ENCODE measurements at regions not wholly inside any gene's neighbourhood (a gene's known extent, or its start where the extent isn't known, plus 50 kb on each side); places are given as distances from the start of the nearest gene placed in this dataset.

GRCh38 chr4:155592938-155593297, 73.7 kb upstream of the GUCY1A1 start:
- intact Hi-C loops (cut with DNase I): no loop called here
- 39 to 76% methylated on average over 1 of the region's 1 CpG for WGBS, 2 donors
- DNase-seq (no peak), ATAC-seq (no peak)
- H3K4me1 ChIP-seq: no peaks in the 10 kb centered on the region
- no peak overlapping the region for H3K27ac ChIP-seq
- H3K36me3 ChIP-seq (replicated peaks in 1 of 2; ENCODE audit: insufficient read depth in 1 of 2, low read depth in 2 of 2): no peaks in the 10 kb centered on the region
- H3K27me3 ChIP-seq: no peaks in the 10 kb centered on the region
- TF ChIP-seq POLR2A (IDR thresholded peaks at IDR 0.05): no peak
- TF ChIP-seq, protein P1, sequence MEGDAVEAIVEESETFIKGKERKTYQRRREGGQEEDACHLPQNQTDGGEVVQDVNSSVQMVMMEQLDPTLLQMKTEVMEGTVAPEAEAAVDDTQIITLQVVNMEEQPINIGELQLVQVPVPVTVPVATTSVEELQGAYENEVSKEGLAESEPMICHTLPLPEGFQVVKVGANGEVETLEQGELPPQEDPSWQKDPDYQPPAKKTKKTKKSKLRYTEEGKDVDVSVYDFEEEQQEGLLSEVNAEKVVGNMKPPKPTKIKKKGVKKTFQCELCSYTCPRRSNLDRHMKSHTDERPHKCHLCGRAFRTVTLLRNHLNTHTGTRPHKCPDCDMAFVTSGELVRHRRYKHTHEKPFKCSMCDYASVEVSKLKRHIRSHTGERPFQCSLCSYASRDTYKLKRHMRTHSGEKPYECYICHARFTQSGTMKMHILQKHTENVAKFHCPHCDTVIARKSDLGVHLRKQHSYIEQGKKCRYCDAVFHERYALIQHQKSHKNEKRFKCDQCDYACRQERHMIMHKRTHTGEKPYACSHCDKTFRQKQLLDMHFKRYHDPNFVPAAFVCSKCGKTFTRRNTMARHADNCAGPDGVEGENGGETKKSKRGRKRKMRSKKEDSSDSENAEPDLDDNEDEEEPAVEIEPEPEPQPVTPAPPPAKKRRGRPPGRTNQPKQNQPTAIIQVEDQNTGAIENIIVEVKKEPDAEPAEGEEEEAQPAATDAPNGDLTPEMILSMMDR (IDR thresholded peaks at IDR 0.05): no peak
- H3K9me3 ChIP-seq: no peaks in the 10 kb centered on the region
- H3K4me3 ChIP-seq: no peak overlapping the region

- Histone ChIP-seq H3K4me1 (no peaks in the 10 kb centered on the region), H3K9me3 (no peaks in the 10 kb centered on the region), H3K27ac (no peak overlapping the region), H3K36me3 (replicated peaks in 1 of 2; ENCODE audit: insufficient read depth in 1 of 2, low read depth in 2 of 2) (no peaks in the 10 kb centered on the region), H3K27me3 (no peaks in the 10 kb centered on the region), H3K4me3 (no peak overlapping the region)
- DNase-seq (no peak), ATAC-seq (no peak)
- 64 to 74% methylated on average over 3 of the region's 3 CpGs for WGBS, 2 donors
- intact Hi-C loops (cut with DNase I): no loop called here
- TF ChIP-seq, protein P1 (IDR thresholded peaks at IDR 0.05): no peak
- TF ChIP-seq POLR2A (IDR thresholded peaks at IDR 0.05): no peak
Observed at GRCh38 chr4:155592179-155592937, 74.3 kb upstream of the GUCY1A1 start.

- TF ChIP-seq, protein P1 (IDR thresholded peaks at IDR 0.05): no peak
- TF ChIP-seq POLR2A (IDR thresholded peaks at IDR 0.05): no peak
- WGBS, 2 donors: 85 to 95% methylated on average over 6 of the region's 6 CpGs
Observed at GRCh38 chr4:155591738-155592143, 74.9 kb upstream of the GUCY1A1 start.

GRCh38 chr4:155590796-155591585, 75.7 kb upstream of the GUCY1A1 start:
- Histone ChIP-seq H3K9me3 (no peaks in the 10 kb centered on the region), H3K36me3 (replicated peaks in 1 of 2; ENCODE audit: insufficient read depth in 1 of 2, low read depth in 2 of 2) (no peaks in the 10 kb centered on the region), H3K27me3 (no peaks in the 10 kb centered on the region), H3K27ac (no peak overlapping the region), H3K4me3 (no peak overlapping the region), H3K4me1 (no peaks in the 10 kb centered on the region)
- 49 to 62% methylated on average over 3 of the region's 3 CpGs for WGBS, 2 donors
- no peak for ATAC-seq
- TF ChIP-seq, protein P1 (IDR thresholded peaks at IDR 0.05): no peak
- TF ChIP-seq POLR2A (IDR thresholded peaks at IDR 0.05): no peak
- DNase-seq: peak in 1 of 4 donors; percentile 10
- intact Hi-C loops (cut with DNase I): no loop called here

More at GRCh38 chr4:155591738-155592143, 74.9 kb upstream of the GUCY1A1 start:
- no peaks in the 10 kb centered on the region for H3K27me3 ChIP-seq
- no peak overlapping the region for H3K27ac ChIP-seq
- DNase-seq (no peak), ATAC-seq (no peak)
- no peaks in the 10 kb centered on the region for H3K4me1 ChIP-seq
- H3K4me3 ChIP-seq: no peak overlapping the region
- intact Hi-C loops (cut with DNase I): no loop called here
- no peaks in the 10 kb centered on the region for H3K9me3 ChIP-seq
- H3K36me3 ChIP-seq (replicated peaks in 1 of 2; ENCODE audit: insufficient read depth in 1 of 2, low read depth in 2 of 2): no peaks in the 10 kb centered on the region
